HG03064 (cell line): ENCODE measurements at regions not wholly inside any gene's neighbourhood (a gene's known extent, or its start where the extent isn't known, plus 50 kb on each side); places are given as distances from the start of the nearest gene placed in this dataset.

ENCODE experiments used
- ATAC-seq: cut with Tn5 transposase; IDR thresholded peaks from one replicate; pipeline ENCODE4 v1.9.1; 2021; ENCODE audit warnings: low read depth; ENCODE audit not compliant: unreplicated experiment

DNA sequence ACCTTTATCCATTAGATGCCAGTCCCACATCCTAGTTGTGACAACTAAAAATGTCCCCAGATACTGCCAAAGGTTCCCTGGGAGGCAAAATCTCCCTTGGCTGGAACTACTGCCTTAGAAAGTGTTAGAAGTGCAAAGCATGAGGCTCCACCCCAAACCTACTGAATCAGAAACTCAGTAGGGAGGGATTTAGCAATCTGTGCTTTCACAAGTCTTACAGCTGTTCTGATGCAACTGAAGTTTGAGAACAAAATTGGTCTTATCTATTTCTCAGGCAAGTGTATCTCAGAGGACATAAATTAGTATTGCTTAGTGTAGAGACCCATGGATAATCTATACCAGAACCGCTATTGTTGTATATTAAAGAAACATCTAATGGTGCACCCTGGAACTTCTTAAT is 70.2 kb downstream of the CLDN1 start:
- no peak for ATAC-seq

DNA sequence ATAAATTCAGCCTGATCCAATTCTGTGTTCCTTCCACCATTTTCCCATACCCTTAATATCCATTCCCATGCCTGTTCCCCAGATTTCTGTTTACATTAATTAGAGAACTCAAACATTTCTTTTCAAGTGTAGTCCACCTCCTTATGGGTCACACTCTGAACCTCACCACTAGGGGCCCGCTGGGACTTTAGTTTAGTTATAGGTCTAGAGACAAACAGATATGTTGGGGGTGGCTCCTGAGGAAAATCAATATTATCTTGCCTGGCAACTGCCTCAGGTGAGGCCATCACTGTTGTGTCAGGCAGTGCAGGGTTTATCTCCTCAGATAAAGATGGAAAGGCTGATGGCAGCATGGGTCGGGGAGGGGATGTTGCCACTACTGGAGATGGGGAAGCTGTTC is 72.8 kb downstream of the CLDN1 start:
- no peak for ATAC-seq

DNA sequence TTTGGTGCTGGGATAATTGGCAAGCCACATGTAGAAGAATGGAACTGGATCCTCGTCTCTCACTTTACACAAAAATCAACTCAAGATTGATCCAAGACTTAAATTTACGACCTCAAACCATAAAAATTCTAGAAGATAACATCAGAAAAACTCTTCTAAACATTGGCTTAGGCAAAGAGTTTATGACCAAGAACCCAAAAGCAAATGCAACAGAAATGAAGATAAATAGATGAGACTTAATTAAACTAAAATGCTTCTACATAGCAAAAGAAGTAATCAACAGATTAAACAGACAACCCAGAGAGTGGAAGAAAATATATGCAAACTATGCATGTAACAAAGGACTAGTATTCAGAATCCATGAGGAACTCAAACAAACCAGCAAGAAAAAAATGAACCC is 80.1 kb downstream of the CLDN1 start:
- ATAC-seq, result no peak

DNA sequence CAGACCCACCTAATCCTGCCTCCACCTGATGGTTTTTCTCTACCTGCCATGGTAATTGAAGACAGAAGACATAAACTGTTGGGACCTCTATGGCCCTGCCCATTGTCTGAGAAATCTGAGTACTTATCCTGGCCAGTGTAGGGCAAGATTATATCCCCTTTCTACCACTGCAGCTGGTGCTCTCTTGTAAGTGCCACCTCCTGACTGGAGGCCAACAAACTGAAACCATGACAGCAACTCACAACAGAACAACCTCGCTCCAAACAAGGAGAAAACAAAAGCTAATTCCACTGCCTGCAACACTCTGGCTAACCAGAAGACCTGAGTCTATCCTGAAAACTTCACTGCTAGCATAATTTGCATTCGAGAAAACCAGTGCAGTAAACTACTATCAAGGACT is 82.9 kb downstream of the CLDN1 start:
- no peak for ATAC-seq

DNA sequence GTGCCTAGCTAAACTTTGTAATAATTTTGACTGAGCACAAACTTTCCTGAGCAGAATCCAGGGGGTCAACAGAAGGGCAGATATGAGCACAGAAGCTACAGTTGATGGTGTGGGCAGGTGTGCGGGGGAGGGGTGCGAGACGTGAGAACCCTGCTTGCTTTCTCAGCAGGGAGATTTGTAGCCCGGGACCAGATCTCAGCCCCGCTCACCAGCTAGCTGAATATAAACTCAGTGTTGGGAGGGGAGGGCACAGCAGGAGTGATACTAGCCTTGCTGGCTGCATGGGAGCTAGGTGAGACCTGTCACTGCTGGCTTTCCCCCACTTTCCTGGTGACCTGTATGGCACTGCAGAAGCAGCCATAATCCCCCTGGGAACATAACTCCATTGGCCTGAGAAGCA is 83.4 kb downstream of the CLDN1 start:
- no peak for ATAC-seq

DNA sequence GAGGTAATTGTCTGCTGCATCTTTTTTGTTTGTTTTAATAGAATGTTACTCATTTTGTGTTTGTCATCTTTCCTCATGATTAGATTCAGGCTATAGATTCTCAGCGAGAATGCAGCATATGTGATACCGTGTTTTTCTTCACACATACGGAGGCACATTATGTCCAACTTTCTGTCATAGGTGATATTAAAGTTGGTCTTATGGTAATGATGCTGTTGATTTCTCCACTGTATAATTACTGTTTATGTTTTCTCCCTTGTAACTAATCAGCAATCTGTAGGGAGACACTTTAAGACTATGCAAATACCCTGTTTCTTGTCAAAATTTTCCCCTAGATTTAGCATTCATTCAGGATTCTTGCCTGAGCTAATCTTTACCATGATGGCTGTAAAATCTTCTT is 87.6 kb downstream of the CLDN1 start:
- ATAC-seq, result no peak

DNA sequence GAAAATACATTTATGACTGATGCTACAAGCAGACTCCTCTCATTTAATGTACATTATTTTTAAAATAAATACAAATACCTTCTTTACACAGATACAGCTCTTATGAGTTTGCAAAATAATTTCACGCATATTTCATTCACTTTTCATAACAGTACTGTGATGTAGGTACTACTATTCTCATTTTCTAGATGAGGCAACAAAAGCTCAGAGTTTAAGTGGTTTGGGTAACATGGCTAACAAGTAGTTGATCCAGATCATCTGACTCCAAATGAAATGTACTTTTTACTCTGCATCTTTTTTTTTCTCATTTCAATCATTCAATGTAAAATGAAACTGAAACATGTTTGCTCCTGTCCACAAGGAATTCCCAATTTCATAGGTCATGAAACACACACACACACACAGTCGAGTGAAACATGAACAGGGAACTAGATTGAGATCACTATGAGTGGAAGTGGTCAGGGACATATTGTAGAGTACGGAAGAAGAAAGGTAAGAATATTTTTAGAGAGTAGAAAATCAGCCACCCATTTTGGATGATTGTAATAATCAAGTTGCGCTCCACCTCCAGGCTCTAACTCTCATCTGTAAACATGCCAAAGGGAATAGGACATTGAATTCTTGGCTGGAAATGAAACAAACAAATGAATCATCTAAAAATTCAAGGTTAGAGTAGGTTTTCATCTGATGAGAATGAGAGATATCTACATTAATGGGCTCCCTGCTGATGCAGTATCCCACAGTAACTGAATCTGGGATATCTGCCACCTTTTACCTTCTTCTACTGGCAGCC is 92.4 kb downstream of the CLDN1 start:
- no peak for ATAC-seq

DNA sequence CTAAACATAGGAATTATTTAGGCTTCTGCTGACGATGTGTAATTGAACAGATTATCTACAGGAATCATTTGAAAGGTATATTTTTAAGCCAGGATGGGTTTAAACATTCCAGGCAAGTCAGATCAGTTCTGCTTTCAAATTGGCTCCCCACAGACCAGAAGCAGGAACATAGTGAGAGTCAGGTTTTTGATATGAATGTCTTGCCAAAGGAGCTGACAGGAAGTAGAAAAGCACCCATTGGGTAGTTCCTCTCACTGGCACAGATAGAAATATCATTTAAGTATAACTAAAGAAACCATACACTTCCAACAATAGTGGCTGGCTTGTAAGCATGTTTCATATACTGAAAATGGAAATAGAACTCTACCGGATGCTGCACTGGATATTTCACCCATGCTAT is 95.2 kb downstream of the CLDN1 start:
- ATAC-seq, result no peak

DNA sequence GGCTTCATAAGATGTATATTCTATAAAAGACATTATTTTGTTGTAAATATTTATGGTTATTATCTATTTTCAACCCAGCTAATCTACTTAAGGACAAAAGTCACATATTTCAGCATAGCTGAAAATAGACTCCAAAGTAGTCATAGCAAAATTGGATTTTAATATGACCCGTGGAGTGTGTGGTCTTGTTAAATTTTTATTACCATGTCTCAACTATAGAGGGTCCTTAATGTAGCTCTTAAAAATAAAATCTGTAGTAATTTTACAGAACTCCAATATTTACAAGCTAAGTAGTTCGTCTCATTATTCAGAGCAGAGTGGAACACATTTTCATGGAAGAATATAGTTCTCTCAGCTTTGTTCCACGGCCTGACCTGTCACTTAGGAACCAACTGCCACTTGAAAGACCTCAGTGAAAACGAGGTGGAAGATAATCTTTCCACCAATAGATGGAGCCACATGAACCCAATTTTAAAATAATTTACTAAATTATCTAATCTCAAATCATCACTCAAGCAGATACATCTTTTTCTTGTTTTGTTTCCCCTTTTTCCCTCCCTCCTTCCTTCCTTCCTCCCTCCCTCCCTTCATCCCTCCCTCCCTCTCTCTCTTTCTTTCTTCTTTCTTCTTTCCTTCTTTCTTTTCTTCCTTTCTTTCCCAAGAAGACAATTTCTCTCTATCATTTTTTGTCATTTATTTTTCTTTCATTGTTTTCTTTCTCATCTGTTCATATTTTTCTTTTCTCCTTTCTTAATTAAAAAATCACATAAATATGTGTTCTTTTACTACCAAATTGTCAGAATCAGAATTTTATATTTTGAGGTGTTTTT is 97.2 kb downstream of the CLDN1 start:
- no peak for ATAC-seq

DNA sequence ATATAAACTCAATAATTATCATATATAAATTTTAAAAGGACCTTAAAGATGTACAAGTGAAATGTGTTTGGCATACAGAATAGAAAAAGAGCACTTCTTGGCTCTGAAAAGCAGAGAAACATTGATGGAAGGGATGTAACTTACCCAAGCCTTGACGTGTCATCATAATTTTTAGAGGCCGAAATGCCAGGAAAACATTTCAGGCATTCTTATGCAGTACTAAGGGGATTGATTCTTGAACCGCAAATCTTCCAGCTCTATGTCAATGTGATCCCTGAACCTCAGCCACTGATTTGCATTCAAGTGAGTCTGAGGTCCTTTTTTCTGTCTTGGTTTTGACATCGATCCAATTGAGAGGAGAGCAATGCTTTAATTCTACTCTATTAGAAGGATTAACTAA is 97.8 kb downstream of the CLDN1 start:
- ATAC-seq, result no peak

DNA sequence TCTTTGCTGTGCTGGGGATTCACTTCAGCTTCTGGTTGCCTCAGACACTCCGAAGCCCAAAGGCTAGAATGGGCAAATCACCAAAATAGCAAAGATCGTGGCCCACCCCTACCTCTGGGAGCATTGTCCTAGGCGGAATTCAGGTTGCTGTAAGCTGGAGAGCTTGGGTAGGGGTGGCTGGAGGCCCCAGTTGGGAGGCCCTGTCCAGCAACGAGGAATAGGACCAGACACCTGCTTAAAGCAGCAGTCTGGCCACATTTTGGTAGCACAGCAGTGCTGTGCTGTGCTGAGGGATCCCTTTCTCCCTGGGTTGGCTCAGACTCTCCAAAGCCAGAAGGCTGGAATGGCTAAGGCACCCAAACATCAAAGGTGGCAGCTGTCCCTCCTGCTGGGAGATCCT is 99.3 kb downstream of the CLDN1 start:
- ATAC-seq, result no peak

DNA sequence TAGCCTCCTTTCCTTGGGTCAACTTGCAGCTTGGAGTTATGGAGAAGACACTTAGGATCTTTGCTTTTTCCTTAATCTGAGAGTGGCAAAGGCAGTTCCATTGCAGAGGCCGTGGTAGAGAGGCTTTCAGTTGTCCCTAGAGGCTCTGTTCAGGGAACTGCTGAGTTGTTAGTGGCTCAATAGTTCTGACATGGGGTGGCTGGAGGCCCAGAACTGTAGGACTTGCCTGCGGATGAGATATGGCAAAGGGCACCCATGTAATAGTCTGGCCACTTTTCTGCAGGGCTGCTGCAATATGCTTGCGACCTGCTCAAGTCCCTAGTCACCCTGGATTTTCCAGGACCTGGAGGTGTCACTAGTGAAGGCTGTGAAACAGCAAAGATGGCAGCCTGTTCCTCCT is 99.9 kb downstream of the CLDN1 start:
- no peak for ATAC-seq

DNA sequence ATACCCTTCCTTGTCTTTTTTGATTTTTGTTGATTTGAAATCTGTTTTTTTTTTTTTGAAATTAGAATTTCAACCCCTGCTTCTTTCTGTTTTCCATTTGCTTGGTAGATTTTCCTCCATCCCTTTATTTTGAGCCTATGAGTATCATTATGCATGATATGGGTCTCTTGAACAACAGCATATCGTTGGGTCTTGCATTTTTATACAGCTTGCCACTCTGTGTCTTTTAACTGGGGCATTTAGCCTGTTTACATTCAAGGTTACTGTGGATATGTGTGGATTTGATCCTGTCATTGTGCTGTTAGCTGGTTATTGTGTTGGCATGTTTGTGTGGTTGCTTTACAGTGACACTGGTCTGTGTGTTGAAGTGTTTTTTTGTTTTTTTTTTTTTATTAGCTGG is 99.7 kb upstream of the P3H2 start:
- ATAC-seq, result no peak

DNA sequence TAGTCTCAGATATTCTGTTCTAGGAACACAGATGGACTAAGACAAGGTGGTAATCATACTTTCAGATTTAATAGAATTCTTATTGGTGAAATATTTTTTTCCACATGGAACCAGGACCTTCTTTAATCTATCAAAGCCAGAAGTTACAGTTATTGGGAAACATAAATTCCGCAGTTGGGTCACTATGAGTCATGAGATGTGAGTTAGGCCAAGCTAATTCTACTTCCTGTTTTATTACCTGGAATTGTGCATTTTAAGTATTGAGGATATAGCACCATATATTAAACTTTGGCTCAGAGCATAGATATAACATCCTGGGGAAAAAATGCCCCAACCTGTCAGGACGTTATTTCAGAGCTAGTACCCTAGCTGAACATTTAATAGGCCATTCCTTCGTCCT is 96.4 kb upstream of the P3H2 start:
- ATAC-seq, result no peak

DNA sequence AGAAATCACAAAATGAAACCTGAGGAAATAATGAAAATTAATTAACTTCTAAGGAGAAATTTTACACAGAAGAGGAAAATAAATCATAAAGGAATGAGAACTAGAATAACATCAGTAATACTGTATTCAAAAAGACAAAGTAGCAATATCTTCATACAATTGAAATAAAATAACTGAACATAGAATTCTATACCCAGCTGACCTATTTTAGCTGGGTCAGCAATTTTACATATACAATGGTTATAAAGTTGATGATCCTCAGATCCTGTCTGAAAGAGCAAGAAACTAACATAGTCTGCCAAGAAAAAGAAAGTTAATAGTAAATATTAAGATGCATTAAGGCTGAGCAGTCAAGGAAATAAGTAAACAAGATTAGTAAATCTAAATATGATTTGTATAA is 93.0 kb upstream of the P3H2 start:
- ATAC-seq, result no peak

DNA sequence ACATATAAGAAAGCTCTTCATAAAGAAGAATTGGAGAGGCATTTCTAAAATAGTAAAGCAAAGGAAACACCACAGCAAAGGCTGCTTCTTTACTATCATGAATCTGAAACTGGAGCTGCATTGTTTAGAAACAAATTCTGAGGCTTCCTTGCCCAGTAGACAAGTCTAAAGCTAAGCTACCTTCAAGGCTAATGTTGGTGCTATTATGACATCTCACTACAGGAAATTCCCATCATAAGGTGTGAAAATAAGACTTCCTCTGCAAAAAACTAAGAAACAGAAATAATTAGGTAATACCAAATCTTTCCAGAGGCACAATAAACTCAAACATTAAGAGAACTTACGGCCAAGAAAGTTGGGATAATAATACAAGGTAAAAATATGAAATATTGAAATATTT is 89.9 kb upstream of the P3H2 start:
- no peak for ATAC-seq

DNA sequence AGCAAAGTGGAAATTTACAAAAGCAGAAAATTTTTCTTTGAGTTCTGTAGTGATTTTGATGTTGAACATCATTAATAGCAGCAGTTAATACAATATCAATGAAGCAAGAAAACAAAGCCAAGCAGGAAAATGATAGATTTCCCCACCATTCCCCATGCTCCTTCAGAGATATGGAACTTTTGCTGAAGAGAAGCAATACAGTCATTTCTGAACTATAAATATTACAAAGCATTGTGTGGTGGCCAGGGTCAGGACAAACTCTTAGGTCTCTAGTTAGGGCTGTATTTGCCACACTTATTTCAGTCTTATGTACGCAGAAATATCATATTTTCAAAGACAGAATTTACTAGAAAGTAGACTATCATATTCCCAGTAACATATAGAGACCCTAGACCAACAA is 88.8 kb upstream of the P3H2 start:
- no peak for ATAC-seq

DNA sequence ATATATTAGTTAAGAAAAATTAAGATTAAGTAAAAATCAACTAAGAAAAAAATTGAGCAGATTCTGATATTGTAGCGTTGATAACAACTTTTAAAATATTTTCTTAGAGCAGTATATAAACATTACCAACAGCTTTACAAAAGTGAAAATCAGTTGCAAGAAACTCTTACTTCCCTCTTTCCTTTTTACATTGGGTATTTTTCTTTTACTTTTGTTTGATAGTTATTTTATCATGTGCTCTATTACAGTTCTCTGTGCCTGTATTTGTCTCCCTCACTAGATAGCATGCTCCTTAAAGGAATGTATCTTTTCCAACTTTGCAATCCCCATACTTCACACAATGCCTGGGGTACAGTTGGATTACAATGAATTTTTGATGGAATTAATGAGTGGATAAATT is 87.5 kb upstream of the P3H2 start:
- ATAC-seq, result no peak

DNA sequence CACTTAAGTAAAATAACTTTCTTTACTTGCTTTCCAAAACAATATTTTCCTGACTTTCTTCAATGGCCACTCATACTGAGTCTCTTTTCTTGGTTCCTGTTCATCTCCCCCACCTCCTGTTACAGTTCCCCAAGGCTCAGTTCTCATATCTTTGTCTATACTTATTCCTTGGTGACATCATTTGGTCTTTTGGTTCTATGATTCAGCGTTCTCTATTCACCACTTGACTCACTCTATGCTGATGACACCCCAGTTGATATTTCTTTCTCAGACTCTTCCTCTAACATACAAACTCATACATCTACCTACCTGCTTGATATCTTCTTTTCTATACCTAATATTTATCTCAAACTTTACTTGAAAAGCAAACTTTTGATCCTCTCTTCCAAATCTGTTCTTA is 85.0 kb upstream of the P3H2 start:
- ATAC-seq, result peak; percentile 62

DNA sequence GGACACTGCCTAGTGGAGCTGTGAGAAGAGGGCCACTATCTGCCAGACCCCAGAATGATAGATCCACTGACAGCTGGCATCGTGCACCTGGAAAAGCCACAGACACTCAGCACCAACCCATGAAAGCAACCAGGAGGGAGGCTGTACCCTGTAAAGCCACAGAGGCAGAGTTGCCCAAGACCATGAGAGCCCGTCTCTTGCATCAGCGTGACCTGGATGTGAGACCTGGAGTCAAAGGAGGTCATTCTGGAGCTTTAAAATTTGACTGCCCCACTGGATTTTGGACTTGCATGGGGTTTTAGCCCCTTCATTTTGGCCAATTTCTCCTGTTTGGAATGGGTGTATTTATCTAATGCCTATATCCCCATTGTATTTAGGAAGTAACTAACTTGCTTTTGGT is 83.5 kb upstream of the P3H2 start:
- no peak for ATAC-seq

DNA sequence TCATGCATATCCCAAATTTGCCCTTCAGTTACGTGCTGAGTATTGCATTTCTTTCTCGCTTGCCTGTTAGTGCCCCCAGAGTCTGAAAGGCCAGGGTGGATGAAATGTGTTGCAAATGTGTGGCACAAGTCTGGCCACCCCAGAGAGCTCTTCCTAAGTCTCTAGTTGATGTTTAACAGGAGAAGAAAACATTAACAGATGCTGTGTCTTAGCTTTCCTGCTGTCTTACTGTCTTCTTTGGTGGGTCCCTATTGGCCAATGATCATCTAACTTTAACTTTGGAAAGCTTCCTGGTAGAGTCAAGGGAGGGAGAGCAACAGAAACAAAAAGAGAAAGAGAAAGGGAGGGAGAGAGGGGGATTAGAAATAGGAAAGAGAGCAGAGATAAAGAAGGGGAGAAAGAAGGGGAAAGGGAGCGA is 76.7 kb upstream of the P3H2 start:
- ATAC-seq, result no peak

DNA sequence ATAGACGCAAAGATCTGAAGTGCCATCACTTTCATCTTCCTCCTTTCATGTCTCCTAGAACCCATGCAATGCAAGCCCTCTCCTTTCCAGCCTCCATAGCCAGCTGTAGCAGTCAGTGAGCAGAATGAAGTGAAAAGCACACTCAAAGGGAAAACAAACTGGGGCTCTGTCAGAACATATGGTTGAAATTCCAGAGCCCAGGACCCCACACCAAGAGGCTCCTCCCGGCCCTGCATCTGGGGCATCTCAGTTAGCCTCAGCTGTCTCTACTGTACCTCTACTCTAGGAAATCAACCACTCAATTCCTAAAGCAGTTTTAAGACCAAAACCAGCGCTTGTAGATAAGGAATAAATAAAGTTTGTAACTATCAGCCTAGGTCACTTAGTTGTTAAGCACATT is 73.8 kb upstream of the P3H2 start:
- ATAC-seq, result no peak
